ENCODE measurements at regions not wholly inside any gene's neighbourhood (a gene's known extent, or its start where the extent isn't known, plus 50 kb on each side); places are given as distances from the start of the nearest gene placed in this dataset.

DNA sequence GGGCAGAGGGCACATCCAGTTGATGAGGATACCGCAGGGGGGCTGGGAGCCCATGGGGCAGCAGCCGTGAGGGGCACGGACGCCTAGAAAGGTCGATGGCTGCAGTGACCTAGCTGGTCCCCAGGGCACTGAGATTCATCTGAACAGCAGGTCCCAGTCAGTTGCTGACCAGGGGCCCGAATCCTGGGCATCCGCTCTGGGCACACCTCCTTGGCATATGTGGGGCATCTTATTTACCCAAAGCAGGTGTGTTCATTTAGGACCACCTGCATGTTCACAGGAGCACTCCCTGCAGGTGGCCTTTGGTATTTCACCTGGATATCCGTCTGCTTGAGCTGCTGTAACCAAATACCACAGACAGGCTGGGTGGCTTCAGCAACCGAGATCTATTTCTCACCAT lies 72.0 kb upstream of the ODC1 start:
- no peak for DNase-seq

- no peak for DNase-seq
Measured at GRCh38 chr2:10519394-10519740, 71.2 kb upstream of the ODC1 start.

DNA sequence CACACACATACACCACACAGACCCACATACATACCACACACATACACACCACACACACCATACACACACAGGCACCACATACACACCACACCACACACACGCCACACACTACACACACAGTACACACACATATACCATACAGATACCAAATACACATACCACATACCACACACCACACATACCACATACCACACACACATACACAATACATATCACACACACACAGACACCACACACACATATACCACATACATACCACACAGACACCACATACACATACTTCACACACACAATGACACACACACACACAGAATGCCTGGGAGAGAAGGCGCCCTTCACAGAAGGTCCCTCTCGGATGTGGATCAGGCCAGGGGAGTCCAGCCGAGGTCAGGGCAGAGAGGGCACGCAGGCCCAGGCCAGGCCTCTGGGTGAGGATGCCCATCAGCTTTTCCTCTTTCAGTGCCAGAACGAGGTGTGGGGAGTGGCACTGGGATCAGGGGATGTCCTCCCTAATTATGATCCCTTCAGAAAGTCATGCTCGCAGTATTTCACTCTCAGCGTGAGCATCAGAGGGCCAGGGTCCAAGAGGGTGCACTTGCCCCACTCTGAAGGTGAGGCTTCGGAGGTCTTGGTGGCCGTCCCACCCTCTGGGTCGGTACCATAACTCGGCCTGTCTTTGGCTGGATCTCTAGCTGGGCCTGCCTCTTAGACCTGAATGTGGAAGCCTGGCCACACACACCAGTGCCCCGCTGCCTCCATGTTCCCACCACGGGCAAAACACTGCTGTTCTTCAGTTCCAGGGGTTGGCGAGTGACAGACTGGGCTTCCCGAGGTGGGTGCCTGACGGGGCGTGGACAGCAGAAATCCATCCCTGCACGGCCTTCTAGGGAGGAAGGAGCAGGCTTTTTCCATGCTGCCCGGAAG lies 70.6 kb upstream of the ODC1 start:
- DNase-seq = no peak

DNA sequence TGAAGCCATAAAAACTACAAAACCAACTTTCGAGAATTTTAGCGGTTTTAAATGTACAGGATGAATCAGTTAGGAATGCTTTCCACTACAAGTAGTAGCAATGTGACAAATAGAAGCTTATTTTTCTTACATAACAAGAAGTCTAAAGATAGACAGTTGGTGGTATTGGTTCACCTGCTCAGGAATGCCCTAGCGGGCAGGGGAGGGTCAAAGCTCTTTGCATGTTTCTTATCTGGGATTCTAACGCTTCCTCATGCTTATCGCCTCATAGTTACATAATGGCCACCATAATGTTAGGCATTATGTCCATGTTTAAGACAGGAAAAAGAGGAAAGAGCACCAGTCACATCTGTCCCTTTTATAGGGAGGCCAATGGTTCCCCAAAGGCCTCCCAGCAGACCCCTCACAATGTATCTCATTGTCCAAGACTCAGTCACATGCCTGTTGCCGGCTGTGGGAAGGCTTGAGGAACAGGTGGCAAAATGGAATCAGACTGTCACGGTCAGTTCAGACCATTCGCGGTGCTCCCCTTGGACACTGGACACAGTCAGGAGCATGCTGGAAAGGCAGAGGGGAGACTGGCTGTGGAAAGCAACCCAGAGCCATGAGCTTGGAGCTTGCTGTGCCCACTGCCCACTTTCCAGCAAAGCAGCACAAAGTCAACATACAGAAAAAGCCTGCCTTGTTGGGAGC lies 69.4 kb upstream of the ODC1 start:
- no peak for DNase-seq

DNA sequence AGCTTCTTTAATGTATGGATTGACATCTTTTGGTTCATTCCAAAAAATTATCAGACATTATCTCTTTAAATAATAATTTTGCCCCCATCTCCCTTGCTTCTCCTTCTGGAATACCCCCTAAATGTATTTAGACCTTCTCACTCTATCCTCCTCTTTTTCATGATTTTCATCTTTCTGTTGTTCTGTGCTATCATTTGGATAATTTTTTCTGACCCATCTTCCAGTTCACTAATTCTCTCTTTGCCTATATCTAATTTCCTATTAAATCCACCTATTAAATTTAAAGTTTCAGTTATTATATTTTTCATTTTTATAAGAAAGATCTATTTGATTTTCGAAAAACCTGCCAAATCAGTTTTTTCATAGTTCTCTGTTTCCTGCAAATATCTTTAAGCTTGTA lies 67.8 kb upstream of the ODC1 start:
- DNase-seq = no peak

DNA sequence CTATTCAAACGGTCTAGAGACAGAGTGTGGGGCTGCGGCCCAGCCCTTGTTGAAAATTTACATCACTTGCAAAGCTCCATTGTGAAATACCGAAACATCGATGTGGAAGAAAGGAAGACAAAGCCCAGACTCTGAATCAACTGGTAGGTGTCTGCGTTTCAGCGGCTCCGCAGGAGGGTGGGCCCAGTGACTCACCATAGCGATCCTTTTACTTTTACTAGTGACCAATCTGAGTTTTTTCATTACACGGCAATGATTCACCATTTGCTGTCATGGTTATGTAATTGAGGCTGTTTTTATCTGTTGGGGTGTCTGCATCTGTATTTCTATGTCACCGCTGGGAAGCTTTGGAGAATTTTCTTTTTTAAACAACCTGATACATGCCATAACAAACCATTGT lies 66.6 kb upstream of the ODC1 start:
- peak; percentile 83 for DNase-seq

- DNase-seq = no peak
Measured at GRCh38 chr2:10514273-10514672, 66.1 kb upstream of the ODC1 start.

DNA sequence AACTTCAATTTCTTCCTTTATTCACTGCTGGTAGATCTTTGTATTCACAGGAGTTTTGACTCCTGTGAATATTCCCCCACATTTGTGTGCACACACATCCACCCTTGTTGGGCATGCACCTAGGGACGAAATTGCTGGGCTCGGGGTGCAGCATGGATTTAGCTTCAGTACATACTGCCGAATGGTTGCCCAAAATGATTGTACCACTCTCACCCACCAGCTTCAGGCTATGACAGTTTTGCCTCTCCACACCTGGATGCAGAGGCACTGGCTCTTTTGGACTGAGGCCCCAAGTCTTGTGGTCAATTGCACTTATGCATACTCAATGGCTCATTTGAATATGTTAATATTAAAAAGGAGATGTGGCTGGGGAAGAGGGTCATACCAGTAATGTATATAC lies 65.1 kb upstream of the ODC1 start:
- no peak for DNase-seq

- no peak for DNase-seq
Measured at GRCh38 chr2:10508038-10508437, 59.9 kb upstream of the ODC1 start.

DNA sequence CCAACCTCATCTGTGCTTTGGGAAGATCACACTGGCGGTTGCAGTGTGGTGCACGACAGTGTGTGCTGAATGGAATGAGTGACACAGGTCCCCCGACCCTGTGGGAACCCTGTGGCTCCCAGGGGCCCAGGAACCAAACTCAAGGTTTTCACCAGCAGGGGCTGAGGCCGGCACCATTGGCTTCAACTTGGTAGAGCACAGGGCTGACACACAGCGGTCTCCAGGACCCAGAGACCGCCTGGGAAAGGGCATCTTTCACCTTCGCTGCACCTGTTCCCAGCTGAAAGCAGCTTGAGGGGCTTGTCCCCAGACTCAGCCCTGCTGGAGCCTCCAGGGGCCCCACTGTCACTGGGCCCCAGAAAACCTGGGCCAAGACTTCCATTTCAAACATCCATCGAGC lies 59.0 kb upstream of the ODC1 start:
- no peak for DNase-seq

GRCh38 chr2:10504994-10505820 lies 57.1 kb upstream of the ODC1 start:
- no peak for DNase-seq

DNA sequence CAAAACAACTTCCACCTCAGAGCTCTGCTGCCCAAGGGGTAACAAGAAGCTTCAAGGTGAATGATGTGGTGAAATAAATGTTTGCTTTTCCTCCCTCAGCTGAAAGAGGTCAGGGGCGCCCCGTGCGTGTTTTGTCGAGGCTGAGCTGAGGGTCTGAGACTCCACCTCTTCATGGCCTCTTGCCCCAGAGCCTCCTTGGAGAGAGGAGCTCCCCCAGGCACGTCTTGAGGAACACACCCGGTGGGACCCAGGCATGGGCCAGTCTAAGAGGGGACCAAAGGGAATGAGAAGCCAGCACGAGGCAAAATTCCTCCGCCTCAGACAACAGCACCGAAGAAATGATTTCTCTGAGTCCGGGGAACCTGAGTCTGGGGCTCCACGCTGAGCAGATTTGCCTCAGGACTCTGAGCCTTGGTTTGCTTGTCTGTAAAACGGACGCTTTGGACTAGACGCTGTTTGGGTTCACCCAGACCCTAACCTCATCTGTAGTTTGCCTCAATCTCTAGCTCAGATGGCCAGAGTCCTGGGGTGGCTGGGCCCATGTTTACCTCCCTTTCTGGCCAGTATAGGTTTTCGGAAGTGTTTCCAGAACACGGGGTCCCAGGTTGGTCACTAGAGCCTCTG lies 56.4 kb upstream of the ODC1 start:
- DNase-seq = no peak

- no peak for DNase-seq
Measured at GRCh38 chr2:10502803-10503107, 54.6 kb upstream of the ODC1 start.

GRCh38 chr2:10501980-10502802 lies 54.1 kb upstream of the ODC1 start:
- DNase-seq = no peak

- no peak for DNase-seq
Measured at GRCh38 chr2:10501451-10501961, 53.4 kb upstream of the ODC1 start.

GRCh38 chr2:10500601-10501361 lies 52.7 kb upstream of the ODC1 start:
- DNase-seq = peak; percentile 6

GRCh38 chr2:10499911-10500521 lies 51.9 kb upstream of the ODC1 start:
- no peak for DNase-seq

- no peak for DNase-seq
Measured at GRCh38 chr2:10499275-10499907, 51.3 kb upstream of the ODC1 start.

- no peak for DNase-seq
Measured at GRCh38 chr2:10498525-10499274, 50.6 kb upstream of the ODC1 start.
